ENCODE measurements at regions not wholly inside any gene's neighbourhood (a gene's known extent, or its start where the extent isn't known, plus 50 kb on each side); places are given as distances from the start of the nearest gene placed in this dataset.

DNA sequence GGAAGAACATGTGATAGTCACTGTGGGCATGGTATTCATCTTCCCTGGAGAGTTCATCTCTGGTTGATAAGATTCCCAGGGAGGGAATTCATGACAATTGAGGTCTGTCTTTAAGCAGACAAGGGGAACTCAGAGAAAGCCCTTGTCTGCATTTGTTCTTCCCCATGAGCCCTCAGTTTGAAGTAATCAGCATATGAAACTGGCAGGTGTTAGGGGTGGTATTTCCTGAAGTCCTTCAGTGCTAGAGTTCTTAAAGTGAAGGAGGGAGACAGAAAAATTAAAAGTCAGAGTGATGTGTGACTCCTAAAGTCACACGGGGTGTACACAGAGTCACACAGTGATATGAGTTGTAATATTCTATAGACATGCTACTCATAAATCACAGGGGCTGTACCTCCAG is 60.6 kb upstream of the SYK start:
- Mint-ChIP-seq H3K4me1 (no peaks in the 10 kb centered on the region), H3K4me3 (no peak overlapping the region)

DNA sequence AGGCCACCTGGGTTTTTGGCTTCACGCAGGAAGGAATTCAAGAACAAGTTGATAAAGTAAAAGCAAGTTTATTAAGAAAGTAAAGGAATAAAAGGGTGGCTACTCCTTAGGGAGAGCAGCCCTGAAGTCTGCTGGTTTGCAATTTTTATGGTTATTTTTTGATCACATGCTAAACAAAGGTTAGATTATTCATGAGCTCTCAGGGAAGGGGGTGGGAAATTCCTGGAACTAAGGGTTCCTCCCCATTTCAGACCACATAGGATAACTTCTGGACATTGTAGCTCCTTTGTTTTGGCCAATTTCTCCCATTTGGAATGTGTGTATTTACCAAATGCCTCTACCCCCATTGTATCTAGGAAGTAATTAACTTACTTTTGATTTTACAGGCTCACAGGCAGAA is 63.9 kb upstream of the SYK start:
- DNase-seq (no peak), ATAC-seq (ENCODE audit: low read depth in 2 of 2) (no peak)
- H3K27ac ChIP-seq (ENCODE audit: insufficient read depth, low read length, poor library complexity, severe bottlenecking), result no peak overlapping the region
- peaks cover 0 to 13% (median 5%) of the 10 kb centered on the region in 7 donors for H3K9me3 Mint-ChIP-seq
- H3K36me3 ChIP-seq (ENCODE audit: control insufficient read depth, insufficient read depth, low read length), result no peaks in the 10 kb centered on the region
- no peak overlapping the region for H3K4me3 Mint-ChIP-seq
- H3K27ac Mint-ChIP-seq, result no peak overlapping the region
- no peaks in the 10 kb centered on the region for H3K4me1 ChIP-seq (ENCODE audit: control insufficient read depth, insufficient read depth, low read length, poor library complexity, severe bottlenecking)
- H3K27me3 Mint-ChIP-seq, result no peaks in the 10 kb centered on the region
- H3K9me3 ChIP-seq (ENCODE audit: control insufficient read depth in 2 of 2, low read length in 2 of 2), result no peaks in the 10 kb centered on the region
- H3K4me1 Mint-ChIP-seq, result no peaks in the 10 kb centered on the region
- H3K27me3 ChIP-seq (ENCODE audit: control insufficient read depth, insufficient read depth, low read length), result no peaks in the 10 kb centered on the region
- H3K4me3 ChIP-seq (ENCODE audit: low read depth, low read length), result no peak overlapping the region
- H3K36me3 Mint-ChIP-seq, result peaks cover 5% of the 10 kb centered on the region

More for the DNA sequence above, 60.6 kb upstream of the SYK start:
- ATAC-seq (ENCODE audit: low read depth in 2 of 2) (no peak), DNase-seq (no peak)
- Histone ChIP-seq H3K4me3 (ENCODE audit: low read depth, low read length) (no peak overlapping the region), H3K27me3 (ENCODE audit: control insufficient read depth, insufficient read depth, low read length) (no peaks in the 10 kb centered on the region), H3K9me3 (ENCODE audit: control insufficient read depth in 2 of 2, low read length in 2 of 2) (no peaks in the 10 kb centered on the region), H3K4me1 (ENCODE audit: control insufficient read depth, insufficient read depth, low read length, poor library complexity, severe bottlenecking) (no peaks in the 10 kb centered on the region), H3K36me3 (ENCODE audit: control insufficient read depth, insufficient read depth, low read length) (no peaks in the 10 kb centered on the region), H3K27ac (ENCODE audit: insufficient read depth, low read length, poor library complexity, severe bottlenecking) (no peak overlapping the region)
- no peak overlapping the region for H3K27ac Mint-ChIP-seq
- no peaks in the 10 kb centered on the region for H3K27me3 Mint-ChIP-seq
- H3K36me3 Mint-ChIP-seq, result peaks cover 5% of the 10 kb centered on the region
- peaks cover 0 to 13% (median 5%) of the 10 kb centered on the region in 7 donors for H3K9me3 Mint-ChIP-seq

DNA sequence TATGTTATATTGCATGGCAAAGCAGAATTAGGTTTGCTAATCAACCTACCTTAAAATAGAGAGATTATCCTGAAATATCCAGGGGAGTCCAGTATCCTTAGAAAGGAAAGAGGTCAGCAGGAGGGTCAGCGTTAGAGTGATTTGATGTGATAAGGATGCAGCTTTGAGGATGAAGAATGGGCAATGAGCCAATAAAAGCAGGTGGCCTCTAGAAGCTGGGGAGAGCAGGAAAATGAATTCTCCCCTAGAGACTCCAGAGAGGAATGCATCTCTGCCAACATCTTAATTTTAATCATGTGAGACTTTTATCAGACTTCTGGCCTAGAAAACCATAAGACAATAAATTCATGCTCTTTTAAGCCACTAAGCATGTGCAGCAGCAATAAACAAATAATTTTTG is 65.7 kb upstream of the SYK start:
- Mint-ChIP-seq H3K4me3 (no peak overlapping the region), H3K27ac (no peak overlapping the region), H3K9me3 (peaks cover 0 to 13% (median 5%) of the 10 kb centered on the region in 7 donors), H3K4me1 (peaks cover 0 to 2% (median 0%) of the 10 kb centered on the region in 4 donors), H3K27me3 (peaks cover 8% of the 10 kb centered on the region), H3K36me3 (peaks cover 5% of the 10 kb centered on the region)
- Histone ChIP-seq H3K27ac (ENCODE audit: insufficient read depth, low read length, poor library complexity, severe bottlenecking) (no peak overlapping the region), H3K27me3 (ENCODE audit: control insufficient read depth, insufficient read depth, low read length) (no peaks in the 10 kb centered on the region), H3K9me3 (ENCODE audit: control insufficient read depth in 2 of 2, low read length in 2 of 2) (no peaks in the 10 kb centered on the region), H3K36me3 (ENCODE audit: control insufficient read depth, insufficient read depth, low read length) (no peaks in the 10 kb centered on the region), H3K4me3 (ENCODE audit: low read depth, low read length) (no peak overlapping the region), H3K4me1 (ENCODE audit: control insufficient read depth, insufficient read depth, low read length, poor library complexity, severe bottlenecking) (no peaks in the 10 kb centered on the region)
- DNase-seq, result no peak
- no peak for ATAC-seq (ENCODE audit: low read depth in 2 of 2)

DNA sequence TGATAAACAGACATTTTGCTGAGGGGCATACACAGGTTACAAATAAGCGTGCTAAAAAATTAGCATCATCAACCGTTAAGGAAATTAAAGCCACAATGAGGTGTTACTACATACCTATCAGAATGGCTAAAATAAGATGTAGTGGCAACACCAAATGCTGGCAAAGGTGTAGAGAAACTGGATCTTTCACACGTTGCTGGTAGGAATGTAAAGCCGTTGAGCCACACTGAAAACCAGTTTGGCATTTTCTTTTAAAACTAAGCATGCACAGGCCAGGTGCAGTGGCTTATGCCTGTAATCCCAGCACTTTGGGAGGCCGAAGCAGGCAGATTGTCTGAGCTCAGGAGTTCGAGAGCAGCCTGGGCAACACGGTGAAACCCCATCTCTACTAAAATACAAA is 67.0 kb upstream of the SYK start:
- Histone ChIP-seq H3K4me3 (ENCODE audit: low read depth, low read length) (no peak overlapping the region), H3K9me3 (ENCODE audit: control insufficient read depth in 2 of 2, low read length in 2 of 2) (no peaks in the 10 kb centered on the region), H3K27me3 (ENCODE audit: control insufficient read depth, insufficient read depth, low read length) (no peaks in the 10 kb centered on the region), H3K36me3 (ENCODE audit: control insufficient read depth, insufficient read depth, low read length) (no peaks in the 10 kb centered on the region), H3K27ac (ENCODE audit: insufficient read depth, low read length, poor library complexity, severe bottlenecking) (no peak overlapping the region), H3K4me1 (ENCODE audit: control insufficient read depth, insufficient read depth, low read length, poor library complexity, severe bottlenecking) (no peaks in the 10 kb centered on the region)
- H3K36me3 Mint-ChIP-seq, result peaks cover 4% of the 10 kb centered on the region
- H3K27ac Mint-ChIP-seq, result no peak overlapping the region
- peaks cover 0 to 2% (median 0%) of the 10 kb centered on the region in 4 donors for H3K4me1 Mint-ChIP-seq
- peaks cover 0 to 9% (median 2%) of the 10 kb centered on the region in 7 donors for H3K9me3 Mint-ChIP-seq
- no peak for ATAC-seq (ENCODE audit: low read depth in 2 of 2)
- no peak overlapping the region for H3K4me3 Mint-ChIP-seq
- H3K27me3 Mint-ChIP-seq, result peaks cover 8% of the 10 kb centered on the region
- no peak for DNase-seq

DNA sequence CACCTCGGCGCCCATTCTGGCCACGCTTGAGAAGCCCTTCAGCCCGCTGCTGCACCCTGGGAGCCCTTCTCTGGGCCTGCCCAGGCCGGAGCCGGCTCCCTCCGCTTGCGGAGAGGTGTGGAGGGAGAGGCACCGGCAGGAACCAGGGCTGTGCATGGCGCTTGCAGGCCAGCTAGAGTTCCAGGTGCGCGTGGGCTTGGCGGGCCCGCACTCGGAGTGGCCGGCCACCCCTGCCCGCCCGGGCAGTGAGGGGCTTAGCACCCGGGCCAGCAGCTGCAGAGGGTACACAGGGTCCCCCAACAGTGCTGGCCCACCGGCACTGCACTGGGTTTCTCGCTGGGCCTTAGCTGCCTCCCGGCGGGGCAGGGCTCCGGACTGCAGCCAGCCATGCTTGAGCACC is 72.3 kb upstream of the SYK start:
- H3K36me3 ChIP-seq (ENCODE audit: control insufficient read depth, insufficient read depth, low read length), result no peaks in the 10 kb centered on the region
- no peaks in the 10 kb centered on the region for H3K27me3 ChIP-seq (ENCODE audit: control insufficient read depth, insufficient read depth, low read length)
- no peaks in the 10 kb centered on the region for H3K4me1 ChIP-seq (ENCODE audit: control insufficient read depth, insufficient read depth, low read length, poor library complexity, severe bottlenecking)
- no peak overlapping the region for H3K4me3 ChIP-seq (ENCODE audit: low read depth, low read length)
- no peaks in the 10 kb centered on the region for H3K9me3 Mint-ChIP-seq
- DNase-seq (no peak), ATAC-seq (ENCODE audit: low read depth in 2 of 2) (no peak)
- H3K4me1 Mint-ChIP-seq, result peaks cover 0 to 2% (median 0%) of the 10 kb centered on the region in 4 donors
- H3K36me3 Mint-ChIP-seq, result no peaks in the 10 kb centered on the region
- peaks cover 8% of the 10 kb centered on the region for H3K27me3 Mint-ChIP-seq
- no peaks in the 10 kb centered on the region for H3K9me3 ChIP-seq (ENCODE audit: control insufficient read depth in 2 of 2, low read length in 2 of 2)
- H3K27ac Mint-ChIP-seq, result no peak overlapping the region
- H3K4me3 Mint-ChIP-seq, result no peak overlapping the region
- H3K27ac ChIP-seq (ENCODE audit: insufficient read depth, low read length, poor library complexity, severe bottlenecking), result no peak overlapping the region

DNA sequence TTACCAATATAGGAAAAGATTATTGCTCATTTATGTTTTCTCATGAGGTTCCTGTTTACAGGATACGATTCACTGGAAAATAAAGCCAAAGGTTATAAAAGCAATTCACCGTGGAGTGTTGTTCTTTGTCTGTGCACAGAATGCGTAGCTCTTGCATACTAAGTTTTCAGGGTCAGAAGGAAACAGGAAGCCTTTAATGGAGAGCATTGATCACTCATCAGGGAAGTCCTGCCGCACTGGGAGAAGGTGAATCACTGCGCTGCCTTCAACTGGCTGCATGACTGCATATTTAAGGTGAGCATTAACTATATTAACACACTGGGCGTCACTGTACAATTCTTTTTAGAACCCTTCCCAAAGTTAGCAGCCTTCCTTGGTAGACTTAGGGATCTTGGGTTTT is 74.1 kb upstream of the SYK start:
- H3K36me3 Mint-ChIP-seq, result no peaks in the 10 kb centered on the region
- H3K4me1 ChIP-seq (ENCODE audit: control insufficient read depth, insufficient read depth, low read length, poor library complexity, severe bottlenecking), result no peaks in the 10 kb centered on the region
- H3K9me3 ChIP-seq (ENCODE audit: control insufficient read depth in 2 of 2, low read length in 2 of 2), result no peaks in the 10 kb centered on the region
- H3K27ac Mint-ChIP-seq, result no peak overlapping the region
- H3K4me3 ChIP-seq (ENCODE audit: low read depth, low read length), result no peak overlapping the region
- H3K27me3 Mint-ChIP-seq, result peaks cover 8% of the 10 kb centered on the region
- no peak for ATAC-seq (ENCODE audit: low read depth in 2 of 2)
- H3K4me3 Mint-ChIP-seq, result no peak overlapping the region
- peaks cover 0 to 2% (median 0%) of the 10 kb centered on the region in 4 donors for H3K4me1 Mint-ChIP-seq
- H3K9me3 Mint-ChIP-seq, result no peaks in the 10 kb centered on the region
- H3K27ac ChIP-seq (ENCODE audit: insufficient read depth, low read length, poor library complexity, severe bottlenecking), result no peak overlapping the region
- no peaks in the 10 kb centered on the region for H3K36me3 ChIP-seq (ENCODE audit: control insufficient read depth, insufficient read depth, low read length)
- DNase-seq, result no peak
- H3K27me3 ChIP-seq (ENCODE audit: control insufficient read depth, insufficient read depth, low read length), result no peaks in the 10 kb centered on the region

DNA sequence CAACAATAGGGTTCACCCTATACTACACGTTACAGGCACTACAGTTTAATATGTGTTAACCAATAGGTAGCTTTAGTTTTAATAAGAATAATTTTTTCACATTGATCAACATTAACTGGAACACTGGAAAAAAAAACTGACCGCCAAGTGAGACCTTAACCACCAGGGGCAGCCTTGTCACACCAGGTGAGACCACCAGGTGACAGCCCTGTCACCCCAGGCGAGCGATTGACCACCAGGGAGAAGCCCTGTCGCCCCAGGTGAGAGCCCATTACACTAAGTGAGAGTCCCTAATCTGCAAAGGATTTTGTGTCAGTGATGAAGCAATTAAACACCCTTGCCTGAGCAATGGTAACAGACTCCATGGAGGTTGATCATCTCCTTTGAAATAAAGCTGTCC is 75.4 kb upstream of the SYK start:
- H3K27me3 ChIP-seq (ENCODE audit: control insufficient read depth, insufficient read depth, low read length), result no peaks in the 10 kb centered on the region
- no peak overlapping the region for H3K4me3 ChIP-seq (ENCODE audit: low read depth, low read length)
- no peaks in the 10 kb centered on the region for H3K36me3 ChIP-seq (ENCODE audit: control insufficient read depth, insufficient read depth, low read length)
- DNase-seq (no peak), ATAC-seq (ENCODE audit: low read depth in 2 of 2) (no peak)
- Mint-ChIP-seq H3K9me3 (no peaks in the 10 kb centered on the region), H3K4me3 (no peak overlapping the region), H3K4me1 (no peaks in the 10 kb centered on the region), H3K27ac (no peak overlapping the region), H3K27me3 (peaks cover under 1% of the 10 kb centered on the region), H3K36me3 (no peaks in the 10 kb centered on the region)
- no peaks in the 10 kb centered on the region for H3K4me1 ChIP-seq (ENCODE audit: control insufficient read depth, insufficient read depth, low read length, poor library complexity, severe bottlenecking)
- H3K9me3 ChIP-seq (ENCODE audit: control insufficient read depth in 2 of 2, low read length in 2 of 2), result no peaks in the 10 kb centered on the region
- H3K27ac ChIP-seq (ENCODE audit: insufficient read depth, low read length, poor library complexity, severe bottlenecking), result no peak overlapping the region

DNA sequence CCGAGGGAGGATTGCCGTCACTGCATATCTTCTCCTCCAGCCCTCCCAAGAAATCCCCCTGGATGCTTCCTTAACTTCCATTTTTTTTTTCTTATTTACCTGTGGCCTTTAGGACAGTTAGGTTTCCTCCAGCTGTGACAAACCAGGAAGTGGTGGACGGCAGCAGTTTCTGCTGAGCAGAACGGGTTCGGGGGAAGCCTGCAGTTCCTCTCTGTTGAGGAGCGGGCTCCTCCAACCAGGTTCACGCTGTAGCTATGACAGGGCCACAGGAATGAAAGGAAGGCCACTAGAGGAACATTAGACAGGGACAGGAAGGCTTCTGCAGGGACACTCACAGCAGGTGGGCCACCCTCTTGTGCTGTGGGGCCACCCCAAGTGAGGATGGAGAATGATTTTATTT is 76.7 kb upstream of the SYK start:
- H3K27me3 ChIP-seq (ENCODE audit: control insufficient read depth, insufficient read depth, low read length), result no peaks in the 10 kb centered on the region
- no peaks in the 10 kb centered on the region for H3K9me3 ChIP-seq (ENCODE audit: control insufficient read depth in 2 of 2, low read length in 2 of 2)
- Mint-ChIP-seq H3K4me1 (no peaks in the 10 kb centered on the region), H3K36me3 (no peaks in the 10 kb centered on the region), H3K4me3 (no peak overlapping the region), H3K9me3 (no peaks in the 10 kb centered on the region), H3K27ac (no peak overlapping the region), H3K27me3 (peaks cover 2% of the 10 kb centered on the region)
- no peak overlapping the region for H3K27ac ChIP-seq (ENCODE audit: insufficient read depth, low read length, poor library complexity, severe bottlenecking)
- no peaks in the 10 kb centered on the region for H3K36me3 ChIP-seq (ENCODE audit: control insufficient read depth, insufficient read depth, low read length)
- no peaks in the 10 kb centered on the region for H3K4me1 ChIP-seq (ENCODE audit: control insufficient read depth, insufficient read depth, low read length, poor library complexity, severe bottlenecking)
- H3K4me3 ChIP-seq (ENCODE audit: low read depth, low read length), result no peak overlapping the region
- no peak for ATAC-seq (ENCODE audit: low read depth in 2 of 2)
- DNase-seq, result no peak

Measured in CD4-positive, CD25-positive, alpha-beta regulatory T cell (primary cell).